ENCODE measurements at regions not wholly inside any gene's neighbourhood (a gene's known extent, or its start where the extent isn't known, plus 50 kb on each side); places are given as distances from the start of the nearest gene placed in this dataset.

GRCh38 chr1:178627037-178627436, 98.0 kb upstream of the RALGPS2 start:
- H3K9me3 ChIP-seq (replicated peaks), result no peaks in the 10 kb centered on the region
- no peak overlapping the region for H3K4me3 ChIP-seq
- no peaks in the 10 kb centered on the region for H3K27me3 ChIP-seq (ENCODE audit: low read depth)
- DNase-seq, result no peak
- no peaks in the 10 kb centered on the region for H3K36me3 ChIP-seq
- TF ChIP-seq CTCF (IDR thresholded peaks at IDR 0.05; ENCODE audit: borderline replicate concordance), result no peak
- no peak overlapping the region for H3K27ac ChIP-seq (replicated peaks)
- intact Hi-C loops (cut with micrococcal nuclease), result no loop called here
- H3K4me1 ChIP-seq, result peaks cover 7% of the 10 kb centered on the region

- H3K4me1 ChIP-seq, result peaks cover 7% of the 10 kb centered on the region
- intact Hi-C loops (cut with micrococcal nuclease), result no loop called here
- no peaks in the 10 kb centered on the region for H3K27me3 ChIP-seq (ENCODE audit: low read depth)
- no peaks in the 10 kb centered on the region for H3K9me3 ChIP-seq (replicated peaks)
- no peak overlapping the region for H3K4me3 ChIP-seq
- no peak for DNase-seq
- TF ChIP-seq CTCF (IDR thresholded peaks at IDR 0.05; ENCODE audit: borderline replicate concordance), result no peak
- H3K36me3 ChIP-seq, result no peaks in the 10 kb centered on the region
- peak overlapping the region; percentile 31 for H3K27ac ChIP-seq (replicated peaks)
Measured at GRCh38 chr1:178628637-178629251, 96.3 kb upstream of the RALGPS2 start.

GRCh38 chr1:178629252-178630154, 95.5 kb upstream of the RALGPS2 start:
- peaks cover 7% of the 10 kb centered on the region for H3K4me1 ChIP-seq
- no peaks in the 10 kb centered on the region for H3K9me3 ChIP-seq (replicated peaks)
- no peaks in the 10 kb centered on the region for H3K36me3 ChIP-seq
- no peaks in the 10 kb centered on the region for H3K27me3 ChIP-seq (ENCODE audit: low read depth)
- peak overlapping the region; percentile 31 for H3K27ac ChIP-seq (replicated peaks)
- intact Hi-C loops (cut with micrococcal nuclease), result no loop called here
- no peak for DNase-seq
- no peak overlapping the region for H3K4me3 ChIP-seq
- no peak for TF ChIP-seq CTCF (IDR thresholded peaks at IDR 0.05; ENCODE audit: borderline replicate concordance)

- Histone ChIP-seq H3K27me3 (ENCODE audit: low read depth) (no peaks in the 10 kb centered on the region), H3K4me1 (peaks cover 7% of the 10 kb centered on the region), H3K9me3 (replicated peaks) (no peaks in the 10 kb centered on the region), H3K4me3 (no peak overlapping the region), H3K27ac (replicated peaks) (no peak overlapping the region), H3K36me3 (no peaks in the 10 kb centered on the region)
- TF ChIP-seq CTCF (IDR thresholded peaks at IDR 0.05; ENCODE audit: borderline replicate concordance), result no peak
- DNase-seq, result no peak
- intact Hi-C loops (cut with micrococcal nuclease), result no loop called here
Measured at GRCh38 chr1:178630417-178630816, 94.6 kb upstream of the RALGPS2 start.

- intact Hi-C loops (cut with micrococcal nuclease), result no loop called here
- H3K4me3 ChIP-seq, result no peak overlapping the region
- no peaks in the 10 kb centered on the region for H3K9me3 ChIP-seq (replicated peaks)
- no peak for DNase-seq
- H3K27me3 ChIP-seq (ENCODE audit: low read depth), result no peaks in the 10 kb centered on the region
- TF ChIP-seq CTCF (IDR thresholded peaks at IDR 0.05; ENCODE audit: borderline replicate concordance), result no peak
- no peaks in the 10 kb centered on the region for H3K36me3 ChIP-seq
- no peak overlapping the region for H3K27ac ChIP-seq (replicated peaks)
- H3K4me1 ChIP-seq, result peaks cover 7% of the 10 kb centered on the region
Measured at GRCh38 chr1:178632653-178633052, 92.4 kb upstream of the RALGPS2 start.

Data from left ventricle myocardium inferior (tissue), 1 donor.